DMS53 treated with DMSO at 0.1 percent for 48 hours (cell line): ENCODE measurements at regions not wholly inside any gene's neighbourhood (a gene's known extent, or its start where the extent isn't known, plus 50 kb on each side); places are given as distances from the start of the nearest gene placed in this dataset.

ENCODE experiments used
- DNase-seq: peaks from one replicate; lab custom pipeline; 2025; ENCODE audit not compliant: unreplicated experiment; lab: John Stamatoyannopoulos, UW

DNA sequence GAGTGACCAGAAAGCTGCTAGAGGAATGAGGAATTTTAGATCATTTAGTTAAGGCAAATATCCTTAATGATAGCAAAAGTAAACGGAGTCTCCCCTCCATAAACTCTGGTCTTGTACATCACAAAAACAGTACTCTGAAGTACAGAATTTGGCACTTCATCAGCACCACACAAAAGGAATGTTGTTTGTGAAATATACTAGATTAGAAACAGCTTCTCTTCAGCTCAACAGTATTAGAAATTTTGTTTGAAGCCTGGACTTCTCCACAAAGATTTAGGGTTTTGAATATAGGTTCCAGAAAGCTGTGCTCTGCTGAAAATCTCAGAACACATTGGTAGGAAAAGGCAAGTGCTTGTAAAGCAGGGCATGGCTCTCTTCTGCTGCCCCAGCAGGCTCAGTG is 135.1 kb upstream of the PTGFR start:
- no peak for DNase-seq

DNA sequence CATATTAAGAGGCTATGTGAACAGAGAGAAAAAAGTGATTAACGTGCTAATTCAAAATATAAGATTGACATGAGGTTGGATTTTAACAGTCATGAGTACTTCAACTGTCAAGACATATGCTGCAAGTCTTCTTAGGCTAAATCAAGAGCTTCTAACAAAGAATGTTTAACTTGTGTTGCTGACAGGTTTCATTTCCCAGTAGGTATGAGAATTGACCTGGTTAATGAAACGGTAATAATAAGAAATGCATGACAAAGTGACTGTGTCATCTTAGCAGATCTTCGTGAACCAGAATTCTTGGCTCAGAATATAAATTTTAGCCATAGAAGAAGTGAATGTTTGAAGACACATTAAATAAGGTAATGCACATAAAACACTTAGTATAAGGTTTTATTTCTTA is 132.6 kb upstream of the PTGFR start:
- DNase-seq: no peak

DNA sequence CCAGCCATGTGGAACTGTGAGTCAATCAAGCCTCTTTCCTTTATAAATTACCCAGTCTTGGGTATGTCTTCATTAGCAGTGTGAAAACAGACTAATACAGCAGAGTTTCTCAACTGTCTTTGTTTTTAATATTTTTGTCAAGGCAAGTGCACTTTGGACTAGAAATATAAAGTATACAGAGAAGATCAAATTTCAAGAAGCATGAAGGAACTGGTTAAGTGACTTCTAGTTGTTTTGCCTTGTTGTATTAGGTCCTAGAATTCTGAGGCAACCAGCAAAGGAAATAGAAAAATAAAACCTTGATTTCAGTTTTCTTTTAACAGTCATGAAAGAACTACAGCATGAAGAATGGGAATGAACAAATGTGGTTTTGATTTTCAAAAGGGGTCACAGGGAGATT is 131.1 kb upstream of the PTGFR start:
- DNase-seq: no peak

DNA sequence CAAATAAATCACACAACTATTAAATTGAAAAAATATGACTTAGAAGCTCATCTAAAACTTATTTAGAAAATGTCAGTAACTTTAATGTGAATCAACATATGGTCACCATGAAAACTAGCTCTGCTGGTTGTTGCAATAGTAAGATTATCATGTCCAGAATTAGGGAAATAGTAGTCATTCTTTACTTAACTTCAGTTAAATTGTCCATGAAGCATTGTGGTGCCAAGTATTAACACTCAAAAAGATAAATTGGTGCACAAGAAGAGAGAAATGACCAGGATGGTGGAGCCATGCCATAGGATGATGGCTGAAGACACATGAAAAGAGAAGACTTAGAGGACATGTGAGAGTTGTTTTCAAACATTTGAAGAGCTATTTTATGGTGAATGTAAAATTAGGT is 130.2 kb upstream of the PTGFR start:
- DNase-seq: no peak

DNA sequence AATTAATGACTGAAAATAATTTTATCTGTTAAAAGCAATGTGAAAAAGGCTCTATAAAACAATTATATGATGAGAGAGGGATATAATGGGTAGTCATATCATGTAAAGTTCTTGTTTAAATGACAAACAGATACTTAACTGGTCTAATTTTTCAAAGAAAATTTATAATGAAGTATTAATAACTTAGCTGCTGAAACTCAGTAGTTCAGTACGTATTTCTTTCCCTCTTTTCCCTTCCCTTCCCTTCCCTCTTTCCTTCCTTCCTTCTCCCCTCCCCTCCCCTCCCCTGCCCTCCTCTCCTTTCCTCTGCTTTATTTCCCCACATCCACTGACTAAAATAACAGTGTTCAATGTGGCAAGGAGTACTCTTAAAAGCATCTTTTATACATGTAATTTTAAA is 123.1 kb upstream of the PTGFR start:
- no peak for DNase-seq

DNA sequence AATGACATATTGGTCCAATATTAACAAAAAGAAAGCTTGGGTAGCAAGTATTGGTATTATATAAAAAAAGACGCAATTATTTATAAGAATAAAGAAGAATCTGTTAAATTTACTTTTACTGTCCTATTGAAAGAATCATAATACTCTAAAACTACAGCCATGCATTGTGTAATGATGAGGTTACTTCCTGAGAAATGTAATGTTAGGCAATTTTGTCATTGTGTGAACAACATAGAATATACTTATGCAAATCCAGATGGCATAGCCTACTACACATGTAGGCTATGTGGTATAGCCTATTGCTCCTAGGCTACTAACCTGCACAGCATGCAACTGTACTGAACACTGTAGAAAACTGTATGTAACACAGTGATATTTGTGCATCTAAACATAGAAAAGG is 121.2 kb upstream of the PTGFR start:
- no peak for DNase-seq

DNA sequence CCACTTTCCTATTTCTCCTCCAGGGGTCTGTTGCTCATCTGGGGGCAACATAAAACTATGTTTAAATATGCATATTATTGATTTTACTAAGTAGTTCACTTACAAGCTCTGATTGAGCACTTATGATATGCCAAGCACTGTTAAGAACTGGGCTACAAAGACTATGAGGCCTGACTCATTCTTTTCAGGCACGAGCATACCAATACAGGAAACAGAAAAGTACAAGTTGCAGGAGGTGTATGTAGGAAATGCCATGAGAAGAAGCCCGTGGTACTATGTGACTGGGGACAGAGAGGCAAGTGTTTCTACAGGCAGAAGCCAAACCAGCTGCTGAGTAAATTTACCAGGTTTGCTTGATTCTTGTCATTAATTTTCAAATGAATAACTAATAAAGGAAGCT is 120.4 kb upstream of the PTGFR start:
- DNase-seq: no peak

DNA sequence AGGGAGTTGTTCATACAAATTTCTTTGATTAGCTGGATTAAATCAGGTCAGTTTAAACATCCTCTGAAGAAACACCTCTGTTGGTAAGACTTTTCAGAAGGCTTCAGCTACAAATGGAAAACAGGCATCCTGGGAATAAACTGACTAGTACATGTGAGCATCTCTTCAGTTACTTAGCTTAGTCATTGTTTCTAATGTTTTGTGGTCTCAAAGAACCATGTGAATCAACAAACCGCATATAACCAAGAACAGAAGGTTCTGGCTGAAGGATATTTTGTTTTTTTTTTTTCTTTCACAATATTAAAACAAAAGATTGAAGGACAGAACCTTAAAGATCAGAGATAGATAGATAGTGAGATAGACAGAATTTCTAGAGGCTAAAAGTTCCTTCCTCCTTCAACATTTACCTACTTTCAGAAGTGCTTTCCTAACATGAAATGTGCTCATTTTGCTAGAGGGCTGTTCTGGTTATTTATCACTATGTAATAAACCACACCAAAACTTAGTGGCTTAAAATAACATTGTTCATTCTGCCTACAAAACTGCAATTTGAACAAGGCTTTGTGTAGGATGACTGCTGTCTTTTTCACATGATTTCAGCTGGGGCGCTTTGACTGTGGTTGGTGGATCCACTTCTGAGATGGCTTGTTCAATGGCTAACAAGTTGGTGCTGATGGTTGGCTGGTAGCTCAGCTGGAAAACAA is 119.8 kb upstream of the PTGFR start:
- DNase-seq: no peak

DNA sequence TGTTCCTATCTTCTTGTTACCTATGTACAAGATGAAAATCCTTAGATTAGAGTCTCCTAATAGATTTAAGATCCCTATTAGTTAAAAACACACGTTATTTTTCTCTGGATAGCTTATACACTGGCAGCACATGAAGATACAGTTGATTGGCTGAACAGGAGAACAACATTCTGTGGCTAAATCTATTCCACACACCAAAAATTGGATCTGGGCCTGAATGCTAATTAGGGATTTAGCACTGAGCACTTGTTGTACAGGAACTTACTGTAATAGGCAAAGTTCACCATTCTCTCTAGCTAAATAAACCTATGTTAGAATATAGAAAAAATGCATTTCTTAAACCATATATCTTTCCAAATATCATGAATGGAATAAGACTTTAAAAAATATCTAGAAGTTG is 117.1 kb upstream of the PTGFR start:
- DNase-seq: no peak

DNA sequence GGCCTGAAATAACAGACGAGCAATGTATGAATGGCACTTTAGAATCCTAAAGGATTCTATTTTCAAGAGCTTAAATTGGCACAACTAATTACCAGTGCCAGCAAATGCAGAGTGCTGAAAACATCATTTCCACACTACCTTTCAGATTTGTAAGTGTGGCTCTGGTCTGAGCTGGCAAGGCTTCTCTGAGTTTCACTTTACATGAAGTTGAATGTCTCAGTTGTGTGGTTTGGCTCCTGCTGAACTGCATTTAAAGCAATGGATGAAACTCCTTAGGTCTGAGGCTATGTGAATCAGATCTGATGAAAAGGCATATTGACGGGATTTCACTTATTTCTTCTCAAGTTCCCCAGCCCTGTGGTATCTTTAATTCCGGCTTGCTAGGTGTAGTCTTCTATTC is 114.8 kb upstream of the PTGFR start:
- no peak for DNase-seq

DNA sequence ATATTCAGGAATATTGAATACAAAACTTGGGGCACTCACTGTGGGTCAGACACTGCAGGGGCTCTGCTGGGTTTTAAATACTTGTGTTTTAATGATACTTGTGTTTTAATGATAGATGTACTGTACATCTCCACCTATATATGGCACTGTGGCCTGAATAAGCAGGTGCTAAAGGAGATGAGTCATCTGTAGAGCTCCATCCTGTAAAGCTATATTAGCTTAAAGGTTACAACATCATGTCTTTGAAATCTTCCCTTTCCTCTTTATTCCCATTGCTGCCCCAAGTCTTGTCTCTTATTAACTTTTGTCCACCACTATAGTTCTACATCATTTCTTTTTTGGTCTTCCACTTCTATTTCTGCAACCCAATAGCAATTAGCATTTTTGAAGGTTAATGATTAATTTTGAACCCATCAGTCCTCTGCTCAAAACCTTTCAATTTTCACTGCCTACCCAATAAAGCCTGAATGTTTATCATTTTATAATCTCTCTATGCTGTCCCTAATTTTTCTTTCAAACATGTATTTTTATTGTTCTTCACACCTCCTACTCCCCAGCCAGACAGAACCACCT is 113.3 kb upstream of the PTGFR start:
- peak; percentile 90 for DNase-seq

DNA sequence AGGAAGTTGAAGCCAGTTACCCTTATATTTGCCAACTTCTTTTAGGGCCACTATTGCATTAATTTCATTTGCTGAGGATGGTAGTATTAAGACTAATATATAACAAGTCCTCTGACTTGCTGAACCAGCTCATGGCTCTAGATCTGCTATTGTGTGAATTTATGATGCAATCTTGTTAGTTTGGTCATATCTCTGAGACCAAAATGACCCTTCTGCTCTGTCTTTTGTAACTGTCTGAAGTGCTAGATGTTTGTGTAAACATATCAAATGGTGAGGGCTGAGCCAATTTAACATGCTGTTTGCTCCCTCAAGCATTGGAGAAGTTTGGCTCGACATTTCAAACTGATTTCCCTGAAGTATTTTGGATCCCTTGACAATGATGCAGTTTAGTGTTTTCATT is 106.9 kb upstream of the PTGFR start:
- peak; percentile 78 for DNase-seq

DNA sequence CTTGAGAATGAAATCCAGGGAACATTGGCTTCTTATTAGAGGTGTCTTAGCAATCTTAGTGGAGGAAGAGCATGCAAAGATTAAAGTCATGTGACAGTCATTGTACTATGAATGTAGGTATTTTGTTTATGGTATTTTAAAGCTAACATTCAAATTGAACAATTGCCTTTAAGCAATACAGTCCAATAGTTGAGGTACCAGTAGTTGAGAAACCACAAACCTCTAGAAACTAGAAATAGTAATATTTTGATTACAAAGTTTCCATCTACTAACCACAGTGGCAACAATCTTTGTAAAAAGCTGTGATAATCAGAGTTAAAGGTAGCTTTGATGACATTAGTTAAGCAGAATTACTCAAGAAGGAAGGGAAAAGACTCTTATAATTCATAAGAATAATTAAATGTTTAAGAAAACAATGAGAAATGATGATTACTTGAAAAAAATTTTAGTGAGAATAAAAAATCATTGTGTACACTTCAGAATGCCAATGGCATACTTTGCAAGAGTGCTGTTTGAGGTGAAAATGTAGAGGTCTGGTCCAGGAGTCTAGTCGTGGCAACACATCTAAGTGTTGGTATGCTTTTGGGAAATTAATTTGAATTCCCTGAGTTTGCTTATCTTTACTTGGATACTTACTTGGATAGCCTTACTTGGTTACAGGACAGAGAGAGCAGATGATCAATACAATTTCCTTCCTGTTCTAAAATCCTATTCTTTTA is 104.9 kb upstream of the PTGFR start:
- no peak for DNase-seq

DNA sequence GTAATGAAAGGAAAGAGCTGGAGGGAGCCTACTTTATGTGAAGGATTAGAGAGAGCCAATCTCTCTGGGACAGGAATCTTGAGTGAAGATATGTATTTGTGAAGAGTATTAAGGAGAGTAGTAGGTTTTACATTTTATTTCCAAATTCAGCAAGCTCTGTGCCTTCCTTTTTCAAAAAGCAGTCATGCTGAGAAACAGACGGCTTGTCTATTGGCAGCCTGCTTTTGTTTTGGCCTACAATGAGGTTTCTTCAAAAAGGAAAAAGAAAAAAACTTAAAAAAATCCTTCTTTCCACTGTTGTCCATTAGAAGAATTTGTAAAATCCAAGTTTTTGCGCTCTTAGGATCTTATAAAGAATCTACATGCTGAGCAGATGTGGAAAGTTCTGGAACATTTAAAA is 103.6 kb upstream of the PTGFR start:
- no peak for DNase-seq

DNA sequence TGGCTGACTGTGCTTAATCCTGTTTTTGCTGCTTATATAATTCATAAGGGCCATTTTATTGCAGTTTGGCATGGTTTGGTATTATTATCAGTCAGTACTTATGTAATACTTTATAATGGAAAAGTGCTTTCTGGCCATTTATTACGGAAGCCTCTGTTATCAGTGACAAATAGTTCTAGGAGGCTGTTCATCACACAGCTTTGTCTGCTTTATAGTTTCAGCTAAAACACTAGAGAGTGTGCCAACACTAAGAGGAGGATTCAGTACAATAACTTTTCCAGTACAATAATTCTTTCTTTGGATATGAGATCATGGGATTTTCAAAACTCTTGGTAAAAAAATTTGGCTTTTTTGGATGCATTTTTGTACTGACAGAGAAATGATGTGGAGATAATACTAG is 102.9 kb upstream of the PTGFR start:
- DNase-seq: no peak

DNA sequence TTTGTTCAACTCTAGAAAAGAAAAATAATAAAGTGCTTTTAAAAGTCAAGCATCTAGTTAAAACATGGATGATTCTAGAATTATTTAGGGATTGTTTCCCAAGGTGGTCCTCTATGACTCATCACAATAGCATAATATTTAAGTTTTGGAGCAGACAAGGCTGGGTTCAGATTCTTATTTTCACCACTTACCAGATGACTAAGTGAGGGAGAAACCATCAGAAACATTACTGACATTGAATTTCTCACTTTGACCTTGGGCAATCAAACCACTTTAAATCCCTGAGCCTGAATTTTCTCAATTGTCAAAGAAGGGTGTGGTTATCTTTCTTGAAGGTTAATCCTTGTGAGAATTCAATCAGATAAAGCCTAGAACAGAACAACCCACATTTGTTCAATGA is 102.5 kb upstream of the PTGFR start:
- DNase-seq: no peak

DNA sequence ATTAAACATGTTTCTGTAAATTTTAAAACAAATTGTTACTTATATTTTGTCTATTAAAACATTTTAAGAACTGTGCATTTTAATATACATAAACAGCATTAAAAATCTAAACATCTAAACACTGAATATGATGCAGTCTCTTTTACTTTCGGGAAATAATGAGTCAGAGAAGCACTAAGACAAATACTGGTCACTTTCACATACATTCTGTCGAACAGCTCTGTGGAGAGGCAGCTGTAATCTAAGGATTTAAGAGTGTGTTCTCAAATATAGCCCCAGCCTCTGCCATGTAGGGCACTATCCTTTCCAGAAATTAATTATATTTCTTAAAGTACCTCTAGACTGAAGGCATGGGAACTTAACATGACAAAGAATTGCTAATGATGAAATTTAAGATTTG is 89.6 kb upstream of the PTGFR start:
- DNase-seq: no peak

DNA sequence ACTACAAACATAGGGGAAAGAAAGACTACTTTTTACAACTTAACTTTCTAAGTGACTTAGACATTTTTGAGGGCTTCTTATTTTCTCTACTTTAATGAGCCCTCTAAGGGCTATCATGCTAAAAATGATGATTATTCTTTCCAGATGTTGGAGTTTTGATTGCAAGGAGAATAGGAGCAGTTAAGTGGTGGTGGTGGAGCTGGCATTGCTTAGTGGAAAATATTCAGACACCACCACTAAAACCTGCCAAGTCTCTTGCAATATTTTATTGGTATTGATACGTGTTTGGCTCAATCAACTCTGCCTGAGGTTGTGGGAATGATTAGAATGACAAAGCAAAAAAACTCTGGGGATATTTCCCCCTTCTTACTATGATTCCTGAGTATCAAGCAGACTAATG is 82.6 kb upstream of the PTGFR start:
- no peak for DNase-seq

DNA sequence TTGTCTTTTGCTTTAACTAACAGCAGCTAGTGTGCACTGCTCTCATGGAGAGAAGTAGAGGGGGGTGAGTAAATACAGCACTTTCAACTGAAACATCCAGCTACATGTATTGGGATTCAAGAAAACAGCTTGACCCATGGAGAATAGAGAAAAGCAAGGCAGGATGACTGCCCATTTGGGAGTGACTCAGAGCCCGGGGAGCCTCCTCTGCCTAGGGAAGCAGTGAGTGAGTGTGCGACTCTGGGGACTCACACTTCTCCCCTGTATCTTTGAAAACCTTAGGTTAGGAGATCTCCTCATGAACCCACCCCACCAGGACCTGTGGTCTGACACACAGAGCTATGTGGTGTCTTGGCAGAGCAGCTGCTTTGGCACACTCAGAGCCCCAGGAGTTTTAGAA is 82.0 kb upstream of the PTGFR start:
- DNase-seq: no peak

DNA sequence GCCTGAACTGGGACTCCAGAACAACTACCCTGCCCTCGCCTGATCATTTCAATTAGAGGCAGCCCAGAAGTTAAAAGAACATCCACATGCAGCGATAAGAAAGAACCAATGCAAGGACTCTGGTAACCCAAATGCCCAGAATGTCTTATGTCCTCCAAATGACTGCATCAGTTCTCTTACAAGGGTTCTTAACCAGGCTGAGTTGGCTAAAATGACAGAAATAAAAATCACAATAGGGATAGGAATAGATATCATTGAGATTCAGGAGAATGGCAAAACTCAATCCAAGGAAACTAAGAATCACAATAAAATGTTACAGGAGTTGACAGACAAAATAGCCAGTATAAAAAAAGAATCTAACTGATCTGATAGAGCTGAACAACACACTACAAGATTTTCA is 80.1 kb upstream of the PTGFR start:
- no peak for DNase-seq

DNA sequence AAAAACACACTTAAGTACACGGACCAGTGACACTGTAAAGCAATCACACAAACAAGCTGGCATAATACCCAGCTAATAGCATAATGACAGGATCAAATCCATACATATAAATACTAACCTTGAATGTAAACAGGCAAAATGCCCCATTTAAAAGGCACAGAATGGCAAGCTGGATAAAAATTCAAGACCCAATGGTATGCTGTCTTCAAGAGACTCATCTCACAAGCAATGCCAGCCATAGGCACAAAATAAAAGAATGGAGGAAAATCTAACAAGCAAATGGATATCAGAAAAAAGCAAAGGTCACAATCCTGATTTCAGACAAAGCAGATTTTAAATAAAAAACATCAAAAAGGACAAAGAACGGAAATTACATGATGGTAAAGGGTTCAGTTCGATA is 79.1 kb upstream of the PTGFR start:
- DNase-seq: no peak

DNA sequence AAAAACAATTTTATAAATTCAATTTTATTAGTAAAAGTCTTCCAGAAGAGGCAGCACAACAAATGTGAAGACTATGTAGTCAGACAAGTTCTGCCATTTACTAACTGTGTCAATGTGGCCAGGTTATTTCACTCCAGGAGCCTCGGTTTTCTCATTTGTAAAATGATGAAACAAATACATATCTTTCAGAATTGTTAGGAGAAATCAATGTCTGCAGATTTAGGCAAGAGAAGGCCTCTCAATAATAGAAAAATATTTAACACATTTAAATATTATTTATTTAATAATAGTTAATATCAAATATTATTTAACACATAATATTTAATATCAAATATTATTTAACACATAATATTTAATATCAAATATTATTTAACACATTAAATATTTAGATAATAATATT is 75.6 kb upstream of the PTGFR start:
- no peak for DNase-seq

DNA sequence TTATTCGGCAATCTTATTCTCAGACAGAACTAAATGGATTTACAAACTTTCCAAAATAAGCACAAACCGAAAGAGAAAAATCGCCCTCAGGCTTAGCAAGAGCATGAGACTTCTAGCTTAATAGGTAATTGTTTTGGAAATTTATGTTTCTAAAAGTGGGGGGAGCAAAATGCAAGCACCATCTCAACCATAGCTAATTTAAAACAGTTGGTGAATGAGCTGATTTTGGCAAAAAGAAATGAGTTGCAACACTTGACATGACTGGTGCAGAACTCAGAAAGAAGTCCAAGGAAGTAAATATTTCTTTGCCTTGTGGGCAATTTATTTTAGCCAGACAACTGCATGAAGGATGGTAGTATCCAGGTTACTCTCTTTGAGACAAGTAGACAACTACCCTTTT is 71.5 kb upstream of the PTGFR start:
- DNase-seq: no peak
